GM12878 (cell line): ENCODE measurements at regions not wholly inside any gene's neighbourhood (a gene's known extent, or its start where the extent isn't known, plus 50 kb on each side); places are given as distances from the start of the nearest gene placed in this dataset.

ENCODE experiments used
- ATAC-seq: fragments of 200-7000 bp; cut with Tn5 transposase; 3 replicates; pipeline ENCODE4 v1.9.1; 2020; ENCODE audit warnings: mild to moderate bottlenecking, moderate library complexity
- BruUV-seq: library from RNA; stranded (reverse); fragments of 400-500 nt; replicated peaks from 2 replicates; lab custom pipeline; 2021; lab: Mats Ljungman, UMichigan
- CTCF ChIA-PET: fragments of 300-600 bp; sonication (Branson Sonifier 250); formaldehyde crosslinking; extraction: SDS; loops from one replicate; lab custom pipeline; 2021; ENCODE audit warnings: inconsistent platforms; lab: Yijun Ruan, JAX
- POLR2A ChIA-PET: fragments of 350-600 bp; formaldehyde crosslinking; extraction: SDS; loops from one replicate; lab custom pipeline; 2021; ENCODE audit warnings: inconsistent platforms; lab: Charles Lee
- RAD21 ChIA-PET: fragments of 300-600 bp; sonication (Branson Sonifier 250); formaldehyde crosslinking; loops from one replicate; lab custom pipeline; 2023; ENCODE audit warnings: antibody characterized with exemption; ENCODE audit not compliant: unreplicated experiment; lab: Charles Lee
- SMC1A ChIA-PET: fragments of 300-600 bp; sonication (Branson Sonifier 250); formaldehyde crosslinking; loops from one replicate; lab custom pipeline; 2023; ENCODE audit not compliant: unreplicated experiment, uncharacterized antibody; lab: Charles Lee
- DNase-seq: peaks from one replicate; pipeline ENCODE4 v3.0.0-alpha.2; 2011; ENCODE audit warnings: low read depth, low spot score
- FAIRE-seq: peaks from 3 replicates; lab custom pipeline; 2011; peaks lifted over from hg19 to GRCh38; lab: Jason Lieb, UNC
- H2AFZ ChIP-seq: 2 replicates; pipeline ENCODE4 v1.6.0; 2011; ENCODE audit warnings: low read depth, low read length, control low read depth; ENCODE audit not compliant: control insufficient read depth
- H3K27ac ChIP-seq: 2 replicates; pipeline ENCODE4 v1.5.1; 2011; ENCODE audit warnings: control low read depth; ENCODE audit not compliant: control insufficient read depth, insufficient read depth
- H3K27me3 ChIP-seq, 2 experiments: replicated peaks in 1 of 2; 2 replicates each; pipeline versions ENCODE4 v1.6.0 to v1.6.1; 2011; ENCODE audit warnings: low read length in 1 of 2; ENCODE audit not compliant: control insufficient read depth in 2 of 2, insufficient read depth in 2 of 2
- H3K36me3 ChIP-seq, 2 experiments: 2 replicates each; pipeline ENCODE4 v1.5.1; 2011; ENCODE audit warnings: low read length in 1 of 2; ENCODE audit not compliant: control insufficient read depth in 2 of 2, insufficient read depth in 2 of 2
- H3K4me1 ChIP-seq: 2 replicates; pipeline ENCODE4 v1.6.1; 2011; ENCODE audit warnings: mild to moderate bottlenecking, low read length, moderate library complexity, mixed read lengths; ENCODE audit not compliant: control insufficient read depth, insufficient read depth
- H3K4me2 ChIP-seq: 2 replicates; pipeline ENCODE4 v1.6.0; 2011; ENCODE audit warnings: control low read depth; ENCODE audit not compliant: control insufficient read depth, insufficient read depth
- H3K4me3 ChIP-seq: fragments of 200-600 bp; sonication (generic); 2 replicates; pipeline ENCODE4 v1.5.1; 2016
- H3K79me2 ChIP-seq: 2 replicates; pipeline ENCODE4 v1.6.0; 2011; ENCODE audit warnings: low read length; ENCODE audit not compliant: control insufficient read depth, insufficient read depth
- H3K9ac ChIP-seq: 2 replicates; pipeline ENCODE4 v1.8.0; 2011; ENCODE audit warnings: low read length, control low read depth, mixed read lengths; ENCODE audit not compliant: control insufficient read depth, insufficient read depth
- H3K9me3 ChIP-seq: replicated peaks from 3 replicates; pipeline ENCODE4 v1.5.1; 2011; ENCODE audit warnings: mild to moderate bottlenecking, low read length; ENCODE audit not compliant: control insufficient read depth, insufficient read depth
- H4K20me1 ChIP-seq: 2 replicates; pipeline ENCODE4 v1.6.0; 2011; ENCODE audit not compliant: control insufficient read depth, insufficient read depth
- BMI1 ChIP-seq: fragments of 450-650 bp; IDR thresholded peaks from 2 replicates; pipeline ENCODE4 v1.6.1; 2016; ENCODE audit warnings: mild to moderate bottlenecking, moderate library complexity, borderline replicate concordance
- DPF2 ChIP-seq: fragments of 450-650 bp; IDR thresholded peaks from 2 replicates; pipeline ENCODE4 v1.6.1; 2017; ENCODE audit warnings: mild to moderate bottlenecking
- EED ChIP-seq: sonication (generic); IDR thresholded peaks from 2 replicates; pipeline ENCODE4 v1.6.1; 2016; ENCODE audit warnings: antibody characterized with exemption, low read depth
- FOXM1 ChIP-seq: IDR thresholded peaks from 2 replicates; pipeline ENCODE4 v1.6.1; 2012; ENCODE audit warnings: low read depth, mild to moderate bottlenecking, inconsistent platforms, low read length, moderate library complexity
- HDAC6 ChIP-seq: fragments of 200-600 bp; sonication (generic); IDR thresholded peaks from one replicate; pipeline ENCODE4 v1.8.0; 2017; ENCODE audit warnings: antibody characterized with exemption; ENCODE audit not compliant: unreplicated experiment
- NBN ChIP-seq: fragments of 450-650 bp; IDR thresholded peaks from 2 replicates; pipeline ENCODE4 v1.6.1; 2016
- SPI1 ChIP-seq: IDR thresholded peaks from 2 replicates; pipeline ENCODE4 v1.6.1; 2011; ENCODE audit warnings: low read depth, mild to moderate bottlenecking, low read length, moderate library complexity, borderline replicate concordance; ENCODE audit not compliant: insufficient read depth
- WRNIP1 ChIP-seq: IDR thresholded peaks from 2 replicates; pipeline ENCODE4 v1.6.1; 2011; ENCODE audit warnings: low read depth, low read length, improper control_type of control experiment, borderline replicate concordance
- WGBS: methylation state at CpG from one replicate; pipeline ENCODE4 v1.1.6; 2016; ENCODE audit warnings: low lambda C conversion rate; ENCODE audit not compliant: insufficient replicate concordance, insufficient coverage; ENCODE audit errors: missing lambda C conversion rate; 5-methylcytosine and 5-hydroxymethylcytosine counted together
- in situ Hi-C: fragments of 300-500 bp; cut with MboI; formaldehyde crosslinking; loops from 9 replicates; pipeline ENCODE4 v1.14.3; 2018; ENCODE audit warnings: mixed read lengths
- intact Hi-C: fragments of 100-400 bp; cut with micrococcal nuclease; formaldehyde crosslinking; loops from one replicate; pipeline ENCODE4 v1.14.2; 2022; ENCODE audit not compliant: unreplicated experiment
- TF ChIP-seq, protein P1 (sequence below): IDR thresholded peaks from 2 replicates; pipeline ENCODE4 v1.6.1; 2011; ENCODE audit warnings: low read depth, low read length, improper control_type of control experiment, borderline replicate concordance
- TF ChIP-seq, protein P2 (sequence below): fragments of 450-650 bp; IDR thresholded peaks from 2 replicates; pipeline ENCODE4 v1.6.1; 2017; ENCODE audit warnings: mild to moderate bottlenecking, low read depth, inconsistent platforms; ENCODE audit not compliant: poor library complexity, severe bottlenecking
- TF ChIP-seq, protein P3 (sequence below): IDR thresholded peaks from 2 replicates; pipeline ENCODE4 v1.6.1; 2012; ENCODE audit warnings: mild to moderate bottlenecking, low read depth, low read length

DNA sequence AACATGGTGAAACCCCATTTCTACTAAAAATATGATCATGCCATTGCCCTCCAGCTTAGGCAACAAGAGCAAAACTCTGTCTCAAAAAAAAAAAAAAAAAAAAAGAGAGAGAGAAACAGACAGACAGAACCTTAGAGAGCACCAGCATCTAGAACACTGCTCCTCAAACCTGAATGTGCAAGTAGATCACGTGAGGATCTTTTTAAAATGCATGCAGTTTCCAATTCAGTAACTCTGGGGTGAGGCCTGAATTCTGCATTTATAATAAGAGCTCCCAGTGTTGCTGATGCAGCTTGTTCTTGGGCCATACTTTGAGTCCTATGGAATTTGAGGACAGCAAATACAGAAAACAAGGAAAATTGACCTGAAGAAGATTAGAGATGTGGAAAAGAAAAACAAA lies 218.3 kb downstream of the ALDH8A1 start:
- CTCF ChIA-PET: no interaction called here
- intact Hi-C loops (no loop called here), in situ Hi-C loops (no loop called here)
- no peaks in the 10 kb centered on the region for H3K9me3 ChIP-seq
- no peak for ATAC-seq
- no peaks in the 10 kb centered on the region for H3K4me1 ChIP-seq
- no peak overlapping the region for H3K27ac ChIP-seq
- SMC1A ChIA-PET: no interaction called here
- TF ChIP-seq, protein P1, sequence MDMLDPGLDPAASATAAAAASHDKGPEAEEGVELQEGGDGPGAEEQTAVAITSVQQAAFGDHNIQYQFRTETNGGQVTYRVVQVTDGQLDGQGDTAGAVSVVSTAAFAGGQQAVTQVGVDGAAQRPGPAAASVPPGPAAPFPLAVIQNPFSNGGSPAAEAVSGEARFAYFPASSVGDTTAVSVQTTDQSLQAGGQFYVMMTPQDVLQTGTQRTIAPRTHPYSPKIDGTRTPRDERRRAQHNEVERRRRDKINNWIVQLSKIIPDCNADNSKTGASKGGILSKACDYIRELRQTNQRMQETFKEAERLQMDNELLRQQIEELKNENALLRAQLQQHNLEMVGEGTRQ: no peak
- TF ChIP-seq DPF2 (no peak), WRNIP1 (no peak), SPI1 (no peak), FOXM1 (no peak), NBN (no peak), BMI1 (no peak), HDAC6 (no peak), EED (no peak)
- TF ChIP-seq, protein P2, sequence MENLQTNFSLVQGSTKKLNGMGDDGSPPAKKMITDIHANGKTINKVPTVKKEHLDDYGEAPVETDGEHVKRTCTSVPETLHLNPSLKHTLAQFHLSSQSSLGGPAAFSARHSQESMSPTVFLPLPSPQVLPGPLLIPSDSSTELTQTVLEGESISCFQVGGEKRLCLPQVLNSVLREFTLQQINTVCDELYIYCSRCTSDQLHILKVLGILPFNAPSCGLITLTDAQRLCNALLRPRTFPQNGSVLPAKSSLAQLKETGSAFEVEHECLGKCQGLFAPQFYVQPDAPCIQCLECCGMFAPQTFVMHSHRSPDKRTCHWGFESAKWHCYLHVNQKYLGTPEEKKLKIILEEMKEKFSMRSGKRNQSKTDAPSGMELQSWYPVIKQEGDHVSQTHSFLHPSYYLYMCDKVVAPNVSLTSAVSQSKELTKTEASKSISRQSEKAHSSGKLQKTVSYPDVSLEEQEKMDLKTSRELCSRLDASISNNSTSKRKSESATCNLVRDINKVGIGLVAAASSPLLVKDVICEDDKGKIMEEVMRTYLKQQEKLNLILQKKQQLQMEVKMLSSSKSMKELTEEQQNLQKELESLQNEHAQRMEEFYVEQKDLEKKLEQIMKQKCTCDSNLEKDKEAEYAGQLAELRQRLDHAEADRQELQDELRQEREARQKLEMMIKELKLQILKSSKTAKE: no peak
- TF ChIP-seq, protein P3, sequence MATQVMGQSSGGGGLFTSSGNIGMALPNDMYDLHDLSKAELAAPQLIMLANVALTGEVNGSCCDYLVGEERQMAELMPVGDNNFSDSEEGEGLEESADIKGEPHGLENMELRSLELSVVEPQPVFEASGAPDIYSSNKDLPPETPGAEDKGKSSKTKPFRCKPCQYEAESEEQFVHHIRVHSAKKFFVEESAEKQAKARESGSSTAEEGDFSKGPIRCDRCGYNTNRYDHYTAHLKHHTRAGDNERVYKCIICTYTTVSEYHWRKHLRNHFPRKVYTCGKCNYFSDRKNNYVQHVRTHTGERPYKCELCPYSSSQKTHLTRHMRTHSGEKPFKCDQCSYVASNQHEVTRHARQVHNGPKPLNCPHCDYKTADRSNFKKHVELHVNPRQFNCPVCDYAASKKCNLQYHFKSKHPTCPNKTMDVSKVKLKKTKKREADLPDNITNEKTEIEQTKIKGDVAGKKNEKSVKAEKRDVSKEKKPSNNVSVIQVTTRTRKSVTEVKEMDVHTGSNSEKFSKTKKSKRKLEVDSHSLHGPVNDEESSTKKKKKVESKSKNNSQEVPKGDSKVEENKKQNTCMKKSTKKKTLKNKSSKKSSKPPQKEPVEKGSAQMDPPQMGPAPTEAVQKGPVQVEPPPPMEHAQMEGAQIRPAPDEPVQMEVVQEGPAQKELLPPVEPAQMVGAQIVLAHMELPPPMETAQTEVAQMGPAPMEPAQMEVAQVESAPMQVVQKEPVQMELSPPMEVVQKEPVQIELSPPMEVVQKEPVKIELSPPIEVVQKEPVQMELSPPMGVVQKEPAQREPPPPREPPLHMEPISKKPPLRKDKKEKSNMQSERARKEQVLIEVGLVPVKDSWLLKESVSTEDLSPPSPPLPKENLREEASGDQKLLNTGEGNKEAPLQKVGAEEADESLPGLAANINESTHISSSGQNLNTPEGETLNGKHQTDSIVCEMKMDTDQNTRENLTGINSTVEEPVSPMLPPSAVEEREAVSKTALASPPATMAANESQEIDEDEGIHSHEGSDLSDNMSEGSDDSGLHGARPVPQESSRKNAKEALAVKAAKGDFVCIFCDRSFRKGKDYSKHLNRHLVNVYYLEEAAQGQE: no peak
- H3K4me2 ChIP-seq: no peak overlapping the region
- POLR2A ChIA-PET: interaction anchor here (0.6 kb wide), 1 partner anchor 202 kb away, joined by 3 read pairs; no protein-coding TSS in a partner anchor
- no TSS peak for BruUV-seq
- no peaks in the 10 kb centered on the region for H3K79me2 ChIP-seq
- no peaks in the 10 kb centered on the region; a peak in 2 of 4 replicates for H3K27me3 ChIP-seq
- RAD21 ChIA-PET: interaction anchor here (0.9 kb wide), 1 partner anchor 17 kb away, joined by 4 read pairs; no protein-coding TSS in a partner anchor
- H2AFZ ChIP-seq: no peak overlapping the region
- no peaks in the 10 kb centered on the region for H3K36me3 ChIP-seq
- FAIRE-seq: no peak
- H3K9ac ChIP-seq: no peak overlapping the region
- no peaks in the 10 kb centered on the region for H4K20me1 ChIP-seq
- WGBS: 0% methylated on average over 1 of the region's 1 CpG
- H3K4me3 ChIP-seq: no peak overlapping the region
- no peak for DNase-seq
